ENCODE measurements at regions not wholly inside any gene's neighbourhood (a gene's known extent, or its start where the extent isn't known, plus 50 kb on each side); places are given as distances from the start of the nearest gene placed in this dataset.

DNA sequence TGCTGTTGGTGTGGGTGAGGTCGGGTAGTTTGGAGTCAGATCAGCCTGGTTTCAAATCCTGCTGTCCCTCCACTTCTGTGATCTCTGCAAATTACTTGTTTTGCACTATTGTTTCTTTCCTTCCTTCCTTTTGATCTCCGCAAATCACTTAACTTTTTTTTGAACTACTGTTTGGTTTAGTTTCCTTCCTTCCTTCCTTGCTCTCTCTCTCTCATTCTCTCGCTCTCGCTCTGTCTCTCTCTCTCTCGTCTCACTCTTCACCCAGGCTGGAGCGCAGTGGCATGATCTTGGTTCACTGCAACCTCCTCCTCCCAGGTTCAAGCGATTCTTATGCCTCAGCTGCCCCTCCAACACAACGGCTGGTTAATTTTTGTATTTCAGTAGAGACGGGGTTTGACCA is 141.6 kb upstream of the ITGA6 start:
- no peak for DNase-seq
- TF ChIP-seq POLR2A (IDR thresholded peaks at IDR 0.05; ENCODE audit: low read length), result no peak
- no peak for TF ChIP-seq GATA1 (IDR thresholded peaks at IDR 0.05; ENCODE audit: low read depth, low read length)

DNA sequence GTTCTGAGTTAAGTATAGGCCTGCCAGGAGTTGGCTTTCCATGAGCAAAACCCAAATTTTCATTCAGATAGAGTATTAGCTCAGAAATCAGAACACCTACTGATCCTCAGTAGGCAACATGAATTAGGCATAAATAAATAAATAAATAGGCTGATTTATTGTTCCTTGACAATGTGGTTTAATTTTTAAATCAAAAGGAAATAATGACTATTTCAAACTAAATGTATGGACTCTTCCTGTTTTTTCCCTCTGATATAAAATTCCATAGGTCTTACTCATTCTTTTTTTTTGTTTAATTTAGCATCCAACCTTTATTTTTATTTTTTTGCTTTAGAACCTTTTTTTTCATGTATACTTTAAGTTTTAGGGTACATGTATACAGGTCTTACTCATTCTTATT is 140.2 kb upstream of the ITGA6 start:
- DNase-seq, result no peak
- TF ChIP-seq GATA1 (IDR thresholded peaks at IDR 0.05; ENCODE audit: low read depth, low read length), result no peak
- no peak for TF ChIP-seq POLR2A (IDR thresholded peaks at IDR 0.05; ENCODE audit: low read length)

DNA sequence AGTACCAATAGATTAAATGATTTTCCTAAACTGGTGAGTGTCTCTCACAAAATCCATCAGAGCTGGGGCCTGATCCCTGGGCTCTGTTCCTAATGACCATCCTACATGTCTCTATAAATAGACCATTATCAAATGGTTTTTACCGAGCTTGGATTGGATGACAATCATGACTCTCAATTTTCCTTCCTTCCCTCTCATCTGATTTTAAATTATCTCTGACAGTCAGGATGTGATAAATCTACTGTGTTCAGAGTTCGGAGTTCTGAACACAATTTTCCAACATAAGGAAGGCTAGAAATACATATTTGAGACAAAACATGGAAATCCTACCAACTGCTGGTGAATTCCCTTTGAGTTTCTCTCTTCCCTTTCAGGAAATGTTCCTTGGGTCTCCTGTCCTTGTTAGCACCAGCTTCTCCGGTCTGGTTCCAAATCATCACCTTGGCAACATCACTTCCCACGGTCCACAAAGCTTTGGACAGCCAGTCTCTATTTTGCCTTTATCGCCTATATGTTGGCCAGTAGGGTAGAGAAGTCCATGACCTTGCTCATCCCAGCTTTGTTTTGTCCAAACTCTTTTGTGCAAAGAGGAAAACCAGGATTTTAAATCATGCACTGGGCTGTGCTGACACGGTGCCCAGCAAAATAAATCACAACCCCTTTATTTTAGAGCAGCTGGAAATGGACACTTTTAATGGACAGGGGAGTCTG is 139.6 kb upstream of the ITGA6 start:
- DNase-seq, result no peak
- TF ChIP-seq GATA1 (IDR thresholded peaks at IDR 0.05; ENCODE audit: low read depth, low read length), result no peak
- no peak for TF ChIP-seq POLR2A (IDR thresholded peaks at IDR 0.05; ENCODE audit: low read length)

DNA sequence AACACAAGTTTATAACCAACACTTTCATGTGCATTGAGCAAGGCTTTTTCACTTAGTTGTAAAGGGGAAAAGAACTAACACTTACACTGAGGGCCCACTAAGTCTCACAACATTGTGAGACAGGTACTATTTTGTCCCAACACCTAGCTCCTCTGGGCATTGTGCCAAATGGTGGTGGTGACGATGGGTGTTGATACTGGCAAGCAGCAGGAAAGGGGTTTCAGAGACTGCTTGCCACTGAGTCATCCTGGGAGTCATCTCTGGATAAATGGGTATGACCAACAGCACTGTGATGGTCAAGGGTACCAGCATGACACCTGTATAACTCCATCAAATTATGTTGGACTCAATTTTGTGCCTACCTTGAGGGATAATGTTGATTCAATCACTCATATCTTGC is 138.8 kb upstream of the ITGA6 start:
- no peak for TF ChIP-seq GATA1 (IDR thresholded peaks at IDR 0.05; ENCODE audit: low read depth, low read length)
- TF ChIP-seq POLR2A (IDR thresholded peaks at IDR 0.05; ENCODE audit: low read length), result no peak
- DNase-seq, result no peak

DNA sequence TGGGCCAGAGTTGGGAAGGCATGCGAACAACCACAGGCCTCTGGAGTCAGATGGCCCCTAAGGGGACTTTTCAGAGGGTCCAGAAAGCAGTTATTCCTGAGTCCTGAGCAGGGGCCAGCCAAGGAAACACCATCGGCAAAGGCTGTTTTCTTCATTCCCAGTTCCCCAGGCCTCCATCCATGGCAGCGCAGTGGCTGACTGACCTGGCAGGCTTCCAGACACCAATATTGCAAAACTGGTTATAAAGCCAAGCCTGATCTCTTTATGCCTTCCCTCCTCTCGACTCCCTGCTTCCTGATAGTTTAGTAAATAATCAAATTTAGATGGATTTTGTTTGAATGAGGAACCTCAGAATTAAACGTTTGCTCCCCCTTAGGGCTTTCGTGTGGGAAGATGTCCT is 133.4 kb upstream of the ITGA6 start:
- no peak for DNase-seq
- no peak for TF ChIP-seq GATA1 (IDR thresholded peaks at IDR 0.05; ENCODE audit: low read depth, low read length)
- no peak for TF ChIP-seq POLR2A (IDR thresholded peaks at IDR 0.05; ENCODE audit: low read length)

DNA sequence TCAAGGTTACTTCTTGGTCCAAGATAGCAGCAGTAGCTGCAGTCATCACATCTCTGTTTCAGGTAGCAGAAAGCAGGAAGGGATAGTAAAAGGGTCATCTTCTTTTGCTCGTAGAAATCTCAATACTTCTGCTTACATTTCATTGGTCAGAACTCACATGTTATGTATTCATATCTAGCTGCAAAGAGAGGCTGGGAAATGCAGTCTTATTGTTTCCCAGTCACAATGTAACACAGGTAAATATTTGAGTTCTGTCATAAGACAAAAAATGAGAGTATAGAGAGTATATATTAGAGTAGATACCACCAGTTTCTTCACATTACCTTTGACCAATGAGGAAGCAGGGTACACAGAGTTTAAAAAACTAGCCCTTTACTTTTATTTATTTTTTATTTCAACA is 132.4 kb upstream of the ITGA6 start:
- no peak for DNase-seq
- no peak for TF ChIP-seq POLR2A (IDR thresholded peaks at IDR 0.05; ENCODE audit: low read length)
- TF ChIP-seq GATA1 (IDR thresholded peaks at IDR 0.05; ENCODE audit: low read depth, low read length), result no peak

DNA sequence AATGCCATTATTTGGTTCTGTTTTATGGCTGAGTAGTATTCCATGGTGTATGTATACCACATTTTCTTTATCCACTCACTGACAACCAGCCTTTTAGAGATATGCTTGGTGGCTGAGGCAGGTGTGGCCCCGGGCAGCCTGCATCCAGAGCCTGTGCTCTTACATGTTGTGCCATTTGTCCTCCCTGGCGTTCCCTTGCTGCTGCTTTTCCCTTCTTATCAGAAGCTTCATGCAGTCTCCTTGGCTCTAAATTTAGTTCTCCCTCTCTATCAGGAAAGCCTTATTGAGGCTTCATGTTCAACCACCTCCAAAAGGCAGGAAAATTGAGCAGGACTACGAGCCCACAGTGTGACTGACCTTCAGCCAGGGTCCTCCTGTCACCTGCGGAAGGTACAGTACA is 131.7 kb upstream of the ITGA6 start:
- TF ChIP-seq POLR2A (IDR thresholded peaks at IDR 0.05; ENCODE audit: low read length) (no peak), GATA1 (IDR thresholded peaks at IDR 0.05; ENCODE audit: low read depth, low read length) (no peak)

DNA sequence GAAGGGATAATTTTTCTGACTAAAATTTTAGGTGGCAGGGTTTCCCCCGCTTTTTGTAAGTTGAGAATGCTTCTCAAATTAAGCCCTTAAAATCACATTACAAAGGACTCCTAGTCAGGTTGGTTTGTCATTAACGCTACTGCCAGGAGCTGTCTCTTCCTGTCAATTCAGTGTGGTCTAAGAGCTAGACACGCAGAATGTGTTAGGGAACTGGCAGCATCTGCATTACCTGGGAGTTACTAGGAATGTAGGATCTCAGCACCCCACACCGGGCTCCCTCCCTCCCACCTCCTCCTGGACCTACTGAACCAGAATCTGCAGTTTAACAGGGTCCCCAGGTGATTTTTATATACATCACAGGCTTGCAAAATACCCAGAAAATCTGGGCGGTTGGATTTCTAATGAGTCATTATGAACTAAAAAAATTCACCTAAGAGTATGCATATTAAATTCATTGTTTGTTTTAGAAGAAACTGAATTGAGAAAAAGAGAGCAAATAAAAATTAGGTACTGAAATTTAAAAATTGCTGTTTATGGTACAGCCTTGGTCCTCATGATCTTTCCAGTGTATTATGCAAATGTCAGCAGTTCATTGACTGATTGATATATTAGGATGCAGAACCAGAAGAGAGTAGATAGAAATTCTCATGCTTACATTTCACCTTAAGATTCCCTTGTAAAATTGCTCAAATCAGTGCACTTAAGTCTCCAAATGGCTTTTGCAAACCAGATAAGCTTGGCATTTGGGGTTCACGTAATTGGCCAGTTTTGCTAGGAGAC is 130.9 kb upstream of the ITGA6 start:
- DNase-seq, result no peak
- TF ChIP-seq POLR2A (IDR thresholded peaks at IDR 0.05; ENCODE audit: low read length) (no peak), GATA1 (IDR thresholded peaks at IDR 0.05; ENCODE audit: low read depth, low read length) (no peak)

More for the DNA sequence above, 131.7 kb upstream of the ITGA6 start:
- DNase-seq, result no peak

DNA sequence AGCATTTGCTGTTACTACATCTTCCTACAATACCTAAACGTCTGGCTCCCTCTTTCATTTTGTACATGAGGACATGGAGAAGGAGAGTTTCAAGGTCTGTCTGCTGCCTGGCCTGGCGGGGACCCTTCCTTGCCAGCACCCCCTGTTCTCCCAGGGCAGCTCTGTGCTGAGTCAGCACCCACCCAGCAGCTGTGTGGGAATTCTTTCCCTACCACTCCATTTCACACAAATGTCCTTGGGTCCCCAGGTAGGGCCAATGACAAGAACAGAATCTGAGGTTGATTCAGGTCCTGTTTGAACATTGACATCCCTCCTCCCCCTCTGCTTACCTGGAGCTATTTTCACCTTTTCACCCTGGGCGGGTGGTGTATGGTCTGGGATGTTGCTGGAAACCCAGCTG is 129.9 kb upstream of the ITGA6 start:
- no peak for TF ChIP-seq GATA1 (IDR thresholded peaks at IDR 0.05; ENCODE audit: low read depth, low read length)
- TF ChIP-seq POLR2A (IDR thresholded peaks at IDR 0.05; ENCODE audit: low read length), result no peak
- no peak for DNase-seq

DNA sequence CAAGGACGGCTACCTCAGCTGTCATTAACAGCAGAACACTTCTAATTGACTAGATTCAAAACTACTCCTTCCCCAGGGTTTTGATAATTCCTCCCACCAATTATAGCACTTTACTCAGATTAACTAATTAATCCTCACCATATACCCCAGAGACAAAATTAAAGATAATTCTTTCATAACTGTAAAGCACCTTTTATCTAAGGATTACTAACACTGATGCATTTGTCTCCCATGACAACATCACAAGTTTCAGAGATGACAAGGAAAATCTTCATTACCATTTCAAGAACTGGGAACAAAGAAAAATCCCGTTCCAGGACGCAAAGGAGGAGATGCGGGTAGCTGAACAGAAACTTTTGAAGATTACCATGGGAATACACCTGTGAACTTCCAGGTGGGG is 129.4 kb upstream of the ITGA6 start:
- no peak for TF ChIP-seq POLR2A (IDR thresholded peaks at IDR 0.05; ENCODE audit: low read length)
- no peak for TF ChIP-seq GATA1 (IDR thresholded peaks at IDR 0.05; ENCODE audit: low read depth, low read length)
- DNase-seq, result no peak

DNA sequence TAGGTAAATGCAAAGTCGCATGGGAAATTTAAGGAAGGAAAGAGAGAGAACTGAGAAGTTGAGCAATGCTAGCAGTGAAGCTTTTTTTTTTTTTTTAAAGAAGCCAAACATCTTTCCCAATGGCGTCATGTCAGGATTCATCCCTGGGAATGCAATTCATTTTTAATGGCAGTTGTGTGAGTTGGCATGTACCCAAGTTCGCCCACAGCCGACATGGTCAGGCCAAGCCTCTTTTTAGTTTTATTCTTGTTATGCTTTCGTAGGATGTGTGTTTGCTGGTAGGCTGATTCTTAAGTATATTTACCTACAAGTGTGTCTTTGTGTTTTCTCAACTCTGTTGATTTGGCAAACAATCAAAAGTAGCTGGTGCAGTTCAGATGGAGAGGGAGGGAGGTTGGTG is 127.6 kb upstream of the ITGA6 start:
- no peak for TF ChIP-seq GATA1 (IDR thresholded peaks at IDR 0.05; ENCODE audit: low read depth, low read length)

DNA sequence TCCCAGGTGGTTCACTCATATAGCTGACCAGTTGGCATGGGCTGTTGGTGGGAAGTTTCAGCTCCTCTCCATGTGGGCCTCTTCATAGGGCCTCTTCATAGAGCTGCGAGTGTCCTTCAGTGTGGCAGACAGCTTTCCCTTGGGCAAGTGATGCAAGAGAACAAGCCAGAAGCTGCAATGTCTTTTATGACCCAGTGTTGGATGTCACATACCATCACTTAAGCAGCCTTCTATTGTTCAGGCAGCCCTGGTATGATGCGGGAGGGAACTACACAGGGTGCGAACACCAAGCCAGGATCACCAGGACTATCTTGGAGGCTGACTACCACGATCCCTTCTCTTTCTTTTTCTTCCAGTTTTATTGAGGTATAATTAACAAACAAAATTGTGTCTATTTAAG is 126.5 kb upstream of the ITGA6 start:
- no peak for TF ChIP-seq POLR2A (IDR thresholded peaks at IDR 0.05; ENCODE audit: low read length)
- TF ChIP-seq GATA1 (IDR thresholded peaks at IDR 0.05; ENCODE audit: low read depth, low read length), result no peak
- no peak for DNase-seq

More for the DNA sequence above, 127.6 kb upstream of the ITGA6 start:
- no peak for DNase-seq

DNA sequence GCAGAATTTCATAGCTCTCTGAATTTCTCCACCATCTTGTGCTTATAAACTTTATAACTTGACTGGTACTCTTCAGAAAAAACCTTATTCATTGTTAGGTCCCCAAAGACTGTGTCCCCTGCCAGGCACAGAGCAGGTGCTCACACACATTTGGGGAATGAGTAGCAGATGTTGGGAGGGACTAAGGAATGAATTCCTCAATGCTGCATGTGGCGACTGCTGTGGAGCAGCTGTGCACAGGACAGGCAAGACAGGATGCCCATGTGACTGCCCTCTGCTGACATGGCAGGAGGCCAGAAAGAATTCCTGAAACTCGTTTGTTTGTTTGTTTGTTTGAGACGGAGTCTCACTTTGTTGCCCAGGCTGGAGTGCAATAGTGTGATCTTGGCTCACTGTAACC is 122.3 kb upstream of the ITGA6 start:
- no peak for DNase-seq
- TF ChIP-seq GATA1 (IDR thresholded peaks at IDR 0.05; ENCODE audit: low read depth, low read length) (no peak), POLR2A (IDR thresholded peaks at IDR 0.05; ENCODE audit: low read length) (no peak)

DNA sequence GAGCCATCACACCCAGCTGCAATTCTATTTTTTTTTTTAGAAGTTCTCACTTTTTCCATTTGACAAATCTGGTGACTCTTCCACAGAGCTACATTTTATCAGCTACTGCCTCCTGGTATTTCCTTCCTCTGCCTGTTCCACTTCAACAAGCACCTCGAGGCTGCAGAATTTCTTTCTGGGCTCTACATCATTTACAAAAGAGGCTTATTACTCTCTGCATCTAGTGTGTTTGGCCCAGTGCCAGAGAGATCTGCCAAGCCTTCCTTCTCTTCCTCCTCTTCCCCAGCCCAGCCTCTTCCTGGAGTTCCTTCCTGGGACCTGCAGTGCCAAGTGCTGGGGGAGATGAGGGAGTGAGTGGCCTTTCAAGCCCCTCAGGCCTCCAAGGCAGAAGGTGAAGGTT is 119.6 kb upstream of the ITGA6 start:
- TF ChIP-seq POLR2A (IDR thresholded peaks at IDR 0.05; ENCODE audit: low read length) (no peak), GATA1 (IDR thresholded peaks at IDR 0.05; ENCODE audit: low read depth, low read length) (no peak)
- no peak for DNase-seq
